ENCODE measurements at regions not wholly inside any gene's neighbourhood (a gene's known extent, or its start where the extent isn't known, plus 50 kb on each side); places are given as distances from the start of the nearest gene placed in this dataset.
"Not testable (repeated sequence)": the region's sequence is repeated elsewhere in the genome, so short reads cannot be mapped to it uniquely, and the experiment has no call there.

DNA sequence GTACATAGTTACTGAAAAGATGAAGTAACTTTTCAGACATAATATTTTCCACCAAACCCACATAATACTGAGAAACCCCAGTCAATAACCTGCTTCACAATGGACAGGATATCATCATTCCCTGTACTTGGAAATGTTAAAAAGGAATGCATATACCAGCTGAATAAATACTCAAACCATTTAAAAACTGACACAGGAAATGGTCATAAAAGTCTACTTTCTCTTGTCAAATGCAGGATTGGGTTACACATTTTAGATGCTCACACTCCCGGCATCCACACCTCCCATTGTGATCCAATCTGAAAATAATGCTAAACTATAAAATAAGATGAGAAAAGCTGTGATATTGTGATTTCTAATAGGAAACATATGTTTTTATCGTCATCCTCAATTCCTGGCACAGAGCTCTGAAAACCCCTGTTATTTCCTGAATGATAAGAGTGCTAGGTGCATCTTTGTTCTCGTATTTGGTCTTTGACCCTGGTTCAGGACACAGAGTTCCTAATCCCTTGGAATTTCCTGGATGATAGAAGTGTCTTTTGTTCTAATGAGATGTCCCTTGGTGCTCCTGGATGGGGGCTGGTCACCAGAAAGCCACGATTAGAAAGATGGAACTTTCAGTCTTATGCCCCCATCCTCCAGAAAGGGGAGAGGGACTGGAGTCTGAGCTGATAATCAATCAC is 821.3 kb downstream of the TRIML1 start:
- intact Hi-C loops (cut with DNase I; ENCODE audit: low total_unique reads): no loop called here
- Histone ChIP-seq H3K9me3 (peaks cover 0 to 17% (median 0%) of the 10 kb centered on the region in 8 donors), H3K27ac (no peak overlapping the region), H3K4me3 (no peak overlapping the region), H3K27me3 (replicated peaks in 1 of 7) (no peaks in the 10 kb centered on the region), H3K4me1 (no peaks in the 10 kb centered on the region), H3K36me3 (no peaks in the 10 kb centered on the region)
- WGBS, 5 donors: 40 to 66% (median 53%) methylated on average over 4 of the region's 4 CpGs
- DNase-seq: no peak
- TF ChIP-seq, protein P1, sequence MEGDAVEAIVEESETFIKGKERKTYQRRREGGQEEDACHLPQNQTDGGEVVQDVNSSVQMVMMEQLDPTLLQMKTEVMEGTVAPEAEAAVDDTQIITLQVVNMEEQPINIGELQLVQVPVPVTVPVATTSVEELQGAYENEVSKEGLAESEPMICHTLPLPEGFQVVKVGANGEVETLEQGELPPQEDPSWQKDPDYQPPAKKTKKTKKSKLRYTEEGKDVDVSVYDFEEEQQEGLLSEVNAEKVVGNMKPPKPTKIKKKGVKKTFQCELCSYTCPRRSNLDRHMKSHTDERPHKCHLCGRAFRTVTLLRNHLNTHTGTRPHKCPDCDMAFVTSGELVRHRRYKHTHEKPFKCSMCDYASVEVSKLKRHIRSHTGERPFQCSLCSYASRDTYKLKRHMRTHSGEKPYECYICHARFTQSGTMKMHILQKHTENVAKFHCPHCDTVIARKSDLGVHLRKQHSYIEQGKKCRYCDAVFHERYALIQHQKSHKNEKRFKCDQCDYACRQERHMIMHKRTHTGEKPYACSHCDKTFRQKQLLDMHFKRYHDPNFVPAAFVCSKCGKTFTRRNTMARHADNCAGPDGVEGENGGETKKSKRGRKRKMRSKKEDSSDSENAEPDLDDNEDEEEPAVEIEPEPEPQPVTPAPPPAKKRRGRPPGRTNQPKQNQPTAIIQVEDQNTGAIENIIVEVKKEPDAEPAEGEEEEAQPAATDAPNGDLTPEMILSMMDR (IDR thresholded peaks at IDR 0.05 in 8 of 11, conservative IDR thresholded peaks at IDR 0.05 in 3 of 11): no peak
- TF ChIP-seq POLR2A (IDR thresholded peaks at IDR 0.05) (no peak), POLR2AphosphoS5 (IDR thresholded peaks at IDR 0.05) (no peak)

DNA sequence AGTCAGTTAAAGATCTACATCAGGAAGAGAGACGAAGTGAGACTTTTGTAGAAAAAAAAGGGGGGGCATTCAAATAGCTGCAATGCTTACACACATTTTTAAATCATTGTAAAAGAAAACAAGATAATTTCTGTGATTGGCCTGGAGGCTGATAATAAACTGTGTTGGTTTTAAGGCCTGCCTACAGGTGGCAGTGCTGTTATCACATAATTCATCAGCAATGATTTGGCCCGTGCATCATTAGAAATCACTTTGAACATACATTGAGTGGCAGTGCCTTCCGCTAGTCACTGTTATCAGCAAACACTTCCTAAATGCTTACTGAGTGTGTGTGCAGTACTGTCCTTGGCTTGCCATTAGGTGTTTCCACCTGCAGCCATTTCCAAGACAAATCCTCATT is 831.9 kb downstream of the TRIML1 start:
- Histone ChIP-seq H3K27ac (no peak overlapping the region), H3K27me3 (replicated peaks in 1 of 7) (no peaks in the 10 kb centered on the region), H3K4me3 (no peak overlapping the region), H3K9me3 (peaks cover 0 to 8% (median 0%) of the 10 kb centered on the region in 8 donors), H3K4me1 (no peaks in the 10 kb centered on the region), H3K36me3 (no peaks in the 10 kb centered on the region)
- 24 to 29% (median 28%) methylated on average over 3 of the region's 3 CpGs for WGBS, 5 donors
- TF ChIP-seq, protein P1 (IDR thresholded peaks at IDR 0.05 in 8 of 11, conservative IDR thresholded peaks at IDR 0.05 in 3 of 11): peak in 1 of 11 experiments; percentile 19
- no peak for TF ChIP-seq POLR2A (IDR thresholded peaks at IDR 0.05)
- no peak for DNase-seq
- intact Hi-C loops (cut with DNase I; ENCODE audit: low total_unique reads): no loop called here

DNA sequence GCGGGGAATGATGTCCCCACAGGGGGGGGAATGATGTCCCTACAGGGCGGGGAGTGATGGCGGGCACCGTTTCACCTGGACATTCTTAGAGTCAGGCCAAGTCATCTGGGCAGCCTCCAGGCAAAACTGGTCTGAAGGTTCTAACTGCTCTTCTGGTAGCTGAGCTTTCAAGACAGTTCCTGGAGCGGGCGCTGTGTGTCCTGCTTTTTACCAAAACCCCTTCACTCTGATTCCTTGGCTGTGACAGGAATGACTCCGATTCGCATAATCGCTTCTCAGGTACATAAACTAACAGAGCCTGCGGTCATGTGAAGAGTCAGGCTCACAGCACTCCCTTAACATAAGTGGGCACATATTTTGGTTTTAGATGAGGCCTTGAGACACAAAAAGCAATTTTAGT is 836.0 kb downstream of the TRIML1 start:
- intact Hi-C loops (cut with DNase I; ENCODE audit: low total_unique reads): no loop called here
- TF ChIP-seq POLR2A (IDR thresholded peaks at IDR 0.05) (no peak), POLR2AphosphoS5 (IDR thresholded peaks at IDR 0.05) (no peak)
- TF ChIP-seq, protein P1 (IDR thresholded peaks at IDR 0.05 in 8 of 11, conservative IDR thresholded peaks at IDR 0.05 in 3 of 11): no peak
- DNase-seq: no peak
- Histone ChIP-seq H3K4me1 (no peaks in the 10 kb centered on the region), H3K4me3 (no peak overlapping the region), H3K36me3 (no peaks in the 10 kb centered on the region), H3K27ac (no peak overlapping the region), H3K27me3 (replicated peaks in 1 of 7) (no peaks in the 10 kb centered on the region), H3K9me3 (peaks cover 0 to 8% (median 0%) of the 10 kb centered on the region in 8 donors)
- 93 to 98% (median 95%) methylated on average over 6 to 10 of the region's 10 CpGs for WGBS, 5 donors

DNA sequence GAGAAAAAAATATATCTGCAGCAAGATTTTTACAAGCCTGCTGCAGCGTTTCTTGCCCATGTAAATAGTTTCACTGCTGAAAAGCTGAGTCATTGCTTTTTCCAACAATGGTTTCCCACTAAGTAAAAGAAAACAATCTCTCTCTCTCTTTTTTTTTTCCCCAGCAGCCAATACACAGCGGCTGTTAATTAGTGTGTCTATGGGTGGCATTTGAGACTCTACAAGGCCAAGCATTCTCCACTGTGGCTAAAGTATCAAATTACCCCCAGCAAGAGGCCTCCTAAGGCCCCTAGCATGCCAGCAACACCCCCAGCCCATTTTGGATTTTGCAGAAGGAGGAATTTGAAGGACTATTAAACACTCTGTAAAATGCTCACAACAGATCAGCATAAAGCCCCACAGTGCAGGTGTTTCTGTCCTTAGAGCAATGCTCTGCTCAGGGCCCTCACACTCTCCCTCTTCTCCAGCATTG is 837.4 kb downstream of the TRIML1 start:
- DNase-seq: no peak
- 6 to 19% (median 9%) methylated on average over 2 of the region's 2 CpGs for WGBS, 5 donors
- TF ChIP-seq POLR2A (IDR thresholded peaks at IDR 0.05): no peak
- TF ChIP-seq, protein P1 (IDR thresholded peaks at IDR 0.05 in 8 of 11, conservative IDR thresholded peaks at IDR 0.05 in 3 of 11): no peak
- TF ChIP-seq POLR2AphosphoS5 (IDR thresholded peaks at IDR 0.05): no peak

DNA sequence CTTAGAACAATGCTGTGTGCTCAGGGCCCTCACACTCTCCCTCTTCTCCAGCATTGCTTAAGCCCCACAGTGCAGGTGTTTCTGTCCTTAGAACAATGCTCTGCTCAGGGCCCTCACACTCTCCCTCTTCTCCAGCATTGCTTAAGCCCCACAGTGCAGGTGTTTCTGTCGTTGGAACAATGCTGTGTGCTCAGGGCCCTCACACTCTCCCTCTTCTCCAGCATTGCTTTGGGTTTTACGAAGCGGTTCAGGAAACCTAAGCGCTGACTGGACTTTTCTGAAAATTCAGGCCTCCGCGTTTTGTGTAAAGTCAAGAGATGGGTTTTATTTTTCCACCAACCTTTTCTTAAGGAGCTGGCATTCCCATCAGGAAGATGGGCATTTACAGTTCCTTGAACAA is 838.0 kb downstream of the TRIML1 start:
- H3K9me3 ChIP-seq; DNase-seq; intact Hi-C loops (cut with DNase I; ENCODE audit: low total_unique reads); H3K36me3 ChIP-seq; H3K4me1 ChIP-seq; H3K27ac ChIP-seq; H3K27me3 ChIP-seq (replicated peaks in 1 of 7); H3K4me3 ChIP-seq: not testable (repeated sequence)
- WGBS, 5 donors: 82 to 92% (median 84%) methylated on average over 6 of the region's 6 CpGs

More for the DNA sequence above, 837.4 kb downstream of the TRIML1 start:
- no peak overlapping the region for H3K27ac ChIP-seq
- H3K4me1 ChIP-seq: no peaks in the 10 kb centered on the region
- H3K4me3 ChIP-seq: no peak overlapping the region
- no peaks in the 10 kb centered on the region for H3K36me3 ChIP-seq
- intact Hi-C loops (cut with DNase I; ENCODE audit: low total_unique reads): no loop called here
- peaks cover 0 to 8% (median 0%) of the 10 kb centered on the region in 8 donors for H3K9me3 ChIP-seq
- no peaks in the 10 kb centered on the region for H3K27me3 ChIP-seq (replicated peaks in 1 of 7)

Measured in spleen (tissue), 11 donors.